Peyer's patch (tissue), 4 donors: ENCODE measurements at regions not wholly inside any gene's neighbourhood (a gene's known extent, or its start where the extent isn't known, plus 50 kb on each side); places are given as distances from the start of the nearest gene placed in this dataset.

Source experiments
- DNase-seq, 3 donors: peaks; one replicate each; pipeline ENCODE4 v3.0.0-alpha.2; 2017 to 2019
- H3K27ac ChIP-seq, 4 donors: fragments of 200-600 bp; sonication (generic); one replicate each; pipeline ENCODE4 v1.5.1; 2016 to 2019
- H3K27me3 ChIP-seq, 2 donors: fragments of 200-600 bp; sonication (generic); one replicate each; pipeline ENCODE4 v1.5.1; 2019
- H3K36me3 ChIP-seq, 3 donors: fragments of 200-600 bp; sonication (generic); one replicate each; pipeline ENCODE4 v1.5.1; 2016 to 2019
- H3K4me1 ChIP-seq, 4 donors: fragments of 200-600 bp; sonication (generic); one replicate each; pipeline ENCODE4 v1.5.1; 2016 to 2019
- H3K4me3 ChIP-seq, 4 donors: fragments of 200-600 bp; sonication (generic); 1 replicate in 3 of 4; 2 replicates in 1 of 4; pipeline ENCODE4 v1.5.1; 2016 to 2019; ENCODE audit warnings: mild to moderate bottlenecking in 1 of 4
- H3K9me3 ChIP-seq, 4 donors: fragments of 200-600 bp; sonication (generic); one replicate each; pipeline ENCODE4 v1.5.1; 2016 to 2019; ENCODE audit warnings: mild to moderate bottlenecking in 1 of 4
- POLR2A ChIP-seq, 2 donors: fragments of 450-650 bp; IDR thresholded peaks; one replicate each; pipeline ENCODE4 v1.5.1; 2017; ENCODE audit warnings: antibody characterized with exemption in 2 of 2, mild to moderate bottlenecking in 2 of 2, moderate library complexity in 2 of 2
- TF ChIP-seq, protein P1 (sequence below), 6 experiments: fragments of 450-650 bp in 4 of 6; fragments of 200-600 bp in 2 of 6; sonication (generic) in 1 of 6; IDR thresholded peaks; one replicate each; pipeline ENCODE4 v1.5.1; 2017 to 2019; ENCODE audit warnings: antibody characterized with exemption in 6 of 6, mild to moderate bottlenecking in 3 of 6, moderate library complexity in 1 of 6

DNA sequence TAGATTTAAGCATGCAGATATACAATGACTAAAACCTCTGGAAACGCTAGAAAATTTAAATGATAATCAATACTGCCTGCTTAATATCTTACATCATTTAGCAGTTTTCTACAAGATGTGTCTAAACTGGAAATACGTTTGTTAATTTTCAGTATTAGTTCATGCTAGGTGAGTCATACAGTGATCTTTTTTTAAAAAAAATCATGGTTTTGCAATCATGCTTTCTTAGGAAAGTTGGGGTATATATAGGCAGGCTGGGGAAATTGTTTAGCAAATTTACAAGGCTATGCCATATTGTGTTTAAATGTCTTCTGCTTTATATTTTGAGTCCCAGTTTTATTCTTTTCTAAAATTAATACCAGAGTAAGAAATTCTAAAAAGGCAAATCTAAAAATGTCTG, 245.4 kb upstream of the SPRY2 start:
- no peak for DNase-seq
- no peak overlapping the region for H3K4me3 ChIP-seq
- TF ChIP-seq, protein P1, sequence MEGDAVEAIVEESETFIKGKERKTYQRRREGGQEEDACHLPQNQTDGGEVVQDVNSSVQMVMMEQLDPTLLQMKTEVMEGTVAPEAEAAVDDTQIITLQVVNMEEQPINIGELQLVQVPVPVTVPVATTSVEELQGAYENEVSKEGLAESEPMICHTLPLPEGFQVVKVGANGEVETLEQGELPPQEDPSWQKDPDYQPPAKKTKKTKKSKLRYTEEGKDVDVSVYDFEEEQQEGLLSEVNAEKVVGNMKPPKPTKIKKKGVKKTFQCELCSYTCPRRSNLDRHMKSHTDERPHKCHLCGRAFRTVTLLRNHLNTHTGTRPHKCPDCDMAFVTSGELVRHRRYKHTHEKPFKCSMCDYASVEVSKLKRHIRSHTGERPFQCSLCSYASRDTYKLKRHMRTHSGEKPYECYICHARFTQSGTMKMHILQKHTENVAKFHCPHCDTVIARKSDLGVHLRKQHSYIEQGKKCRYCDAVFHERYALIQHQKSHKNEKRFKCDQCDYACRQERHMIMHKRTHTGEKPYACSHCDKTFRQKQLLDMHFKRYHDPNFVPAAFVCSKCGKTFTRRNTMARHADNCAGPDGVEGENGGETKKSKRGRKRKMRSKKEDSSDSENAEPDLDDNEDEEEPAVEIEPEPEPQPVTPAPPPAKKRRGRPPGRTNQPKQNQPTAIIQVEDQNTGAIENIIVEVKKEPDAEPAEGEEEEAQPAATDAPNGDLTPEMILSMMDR (IDR thresholded peaks at IDR 0.05), result no peak
- no peak for TF ChIP-seq POLR2A (IDR thresholded peaks at IDR 0.05)
- no peaks in the 10 kb centered on the region for H3K36me3 ChIP-seq
- H3K27me3 ChIP-seq, result no peaks in the 10 kb centered on the region
- H3K27ac ChIP-seq, result no peak overlapping the region
- no peaks in the 10 kb centered on the region for H3K9me3 ChIP-seq
- H3K4me1 ChIP-seq, result no peaks in the 10 kb centered on the region

- TF ChIP-seq, protein P1 (IDR thresholded peaks at IDR 0.05), result no peak
- no peak for TF ChIP-seq POLR2A (IDR thresholded peaks at IDR 0.05)
- no peaks in the 10 kb centered on the region for H3K4me1 ChIP-seq
- no peaks in the 10 kb centered on the region for H3K36me3 ChIP-seq
- H3K27me3 ChIP-seq, result no peaks in the 10 kb centered on the region
- H3K9me3 ChIP-seq, result no peaks in the 10 kb centered on the region
- H3K4me3 ChIP-seq, result no peak overlapping the region
- DNase-seq, result no peak
- H3K27ac ChIP-seq, result no peak overlapping the region
Measured at GRCh38 chr13:80585531-80585930, 244.6 kb upstream of the SPRY2 start.

DNA sequence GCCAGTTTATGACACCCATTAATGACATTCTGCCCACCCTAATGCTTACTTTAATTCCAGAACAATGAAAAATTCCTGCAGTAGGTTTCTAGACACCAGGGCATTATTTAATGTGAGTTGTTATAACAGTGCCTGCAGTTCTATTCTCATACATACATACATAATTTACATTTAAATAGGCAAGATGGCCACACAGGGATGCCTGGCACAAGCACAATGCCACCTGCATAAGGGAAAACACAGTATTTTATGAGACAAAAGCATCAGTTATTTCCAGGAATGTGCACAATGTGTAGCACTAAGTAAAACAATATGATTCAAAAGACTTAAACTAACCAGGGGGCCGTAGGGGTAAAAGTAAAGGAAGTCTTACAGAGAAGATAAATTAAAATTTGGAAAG, 243.9 kb upstream of the SPRY2 start:
- Histone ChIP-seq H3K4me3 (no peak overlapping the region), H3K4me1 (no peaks in the 10 kb centered on the region), H3K27ac (no peak overlapping the region), H3K9me3 (no peaks in the 10 kb centered on the region), H3K27me3 (no peaks in the 10 kb centered on the region), H3K36me3 (no peaks in the 10 kb centered on the region)
- DNase-seq, result no peak
- TF ChIP-seq, protein P1 (IDR thresholded peaks at IDR 0.05), result no peak
- TF ChIP-seq POLR2A (IDR thresholded peaks at IDR 0.05), result no peak

DNA sequence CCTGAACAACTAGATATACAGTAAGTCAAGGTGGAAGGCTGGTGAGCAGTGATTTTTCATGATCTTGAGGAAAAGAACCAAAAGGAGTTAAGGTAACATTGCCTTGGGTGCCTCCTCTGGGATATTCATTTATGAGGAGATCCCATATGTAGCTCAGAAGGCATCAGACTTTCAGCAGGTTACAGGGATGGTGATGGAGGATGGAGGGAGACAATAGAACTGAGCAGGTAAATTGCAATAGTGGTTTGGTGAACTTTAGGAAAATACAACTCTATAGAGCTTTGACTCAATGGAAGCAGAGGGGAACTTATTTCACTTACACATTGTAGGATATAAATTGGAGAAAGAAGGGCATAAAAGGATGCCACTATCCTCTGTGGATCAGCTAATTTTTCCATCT, 243.4 kb upstream of the SPRY2 start:
- Histone ChIP-seq H3K4me1 (no peaks in the 10 kb centered on the region), H3K9me3 (no peaks in the 10 kb centered on the region), H3K4me3 (no peak overlapping the region), H3K36me3 (no peaks in the 10 kb centered on the region), H3K27ac (no peak overlapping the region), H3K27me3 (no peaks in the 10 kb centered on the region)
- no peak for TF ChIP-seq POLR2A (IDR thresholded peaks at IDR 0.05)
- no peak for DNase-seq

- Histone ChIP-seq H3K27me3 (no peaks in the 10 kb centered on the region), H3K4me3 (no peak overlapping the region), H3K4me1 (no peaks in the 10 kb centered on the region), H3K9me3 (no peaks in the 10 kb centered on the region), H3K36me3 (no peaks in the 10 kb centered on the region), H3K27ac (no peak overlapping the region)
- TF ChIP-seq, protein P1 (IDR thresholded peaks at IDR 0.05), result no peak
- no peak for TF ChIP-seq POLR2A (IDR thresholded peaks at IDR 0.05)
- no peak for DNase-seq
Measured at GRCh38 chr13:80577926-80578670, 237.2 kb upstream of the SPRY2 start.

DNA sequence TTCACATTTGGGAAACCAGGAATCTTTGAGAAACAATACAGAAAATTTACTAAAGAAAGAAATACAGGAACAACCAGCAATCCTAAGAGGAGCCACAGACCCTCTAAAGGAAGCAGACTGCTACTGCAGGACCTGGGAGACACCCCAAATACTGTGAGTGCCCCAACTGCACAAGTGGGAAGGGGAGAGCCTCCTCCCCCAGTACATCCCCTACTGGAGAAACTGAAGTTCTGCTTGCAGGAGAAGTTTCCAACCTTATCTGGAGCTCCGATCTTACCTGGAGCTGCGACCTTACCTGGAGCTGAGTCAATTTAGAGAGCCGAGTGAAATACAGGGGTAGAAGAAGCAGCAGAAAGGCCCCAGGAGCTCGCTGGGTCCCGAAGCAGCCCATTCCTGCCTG, 236.4 kb upstream of the SPRY2 start:
- no peak overlapping the region for H3K27ac ChIP-seq
- DNase-seq, result no peak
- no peaks in the 10 kb centered on the region for H3K36me3 ChIP-seq
- H3K27me3 ChIP-seq, result no peaks in the 10 kb centered on the region
- H3K9me3 ChIP-seq, result no peaks in the 10 kb centered on the region
- no peak for TF ChIP-seq POLR2A (IDR thresholded peaks at IDR 0.05)
- TF ChIP-seq, protein P1 (IDR thresholded peaks at IDR 0.05), result no peak
- H3K4me3 ChIP-seq, result no peak overlapping the region
- H3K4me1 ChIP-seq, result no peaks in the 10 kb centered on the region
